ENCODE measurements at regions not wholly inside any gene's neighbourhood (a gene's known extent, or its start where the extent isn't known, plus 50 kb on each side); places are given as distances from the start of the nearest gene placed in this dataset.

- TF ChIP-seq POLR2A (IDR thresholded peaks at IDR 0.05; ENCODE audit: control extremely low read depth in 1 of 2, low read depth in 2 of 2, low read length in 2 of 2), result no peak
- no peak for TF ChIP-seq JUN (IDR thresholded peaks at IDR 0.05; ENCODE audit: low read depth, low read length)
- no peak for TF ChIP-seq CTCF (IDR thresholded peaks at IDR 0.05; ENCODE audit: control extremely low read depth in 1 of 3, insufficient read depth in 1 of 3, low read depth in 1 of 3, low read length in 3 of 3)
- no peak for TF ChIP-seq EP300 (IDR thresholded peaks at IDR 0.05; ENCODE audit: borderline replicate concordance in 1 of 2, low read depth in 2 of 2, low read length in 2 of 2)
- no peak for TF ChIP-seq KDM5A (IDR thresholded peaks at IDR 0.05; ENCODE audit: low read length)
- TF ChIP-seq SUZ12 (IDR thresholded peaks at IDR 0.05; ENCODE audit: low read length), result no peak
Observed at GRCh38 chr10:108716352-108716751, 1207.0 kb downstream of the XPNPEP1 start.
